ENCODE measurements at regions not wholly inside any gene's neighbourhood (a gene's known extent, or its start where the extent isn't known, plus 50 kb on each side); places are given as distances from the start of the nearest gene placed in this dataset.

DNA sequence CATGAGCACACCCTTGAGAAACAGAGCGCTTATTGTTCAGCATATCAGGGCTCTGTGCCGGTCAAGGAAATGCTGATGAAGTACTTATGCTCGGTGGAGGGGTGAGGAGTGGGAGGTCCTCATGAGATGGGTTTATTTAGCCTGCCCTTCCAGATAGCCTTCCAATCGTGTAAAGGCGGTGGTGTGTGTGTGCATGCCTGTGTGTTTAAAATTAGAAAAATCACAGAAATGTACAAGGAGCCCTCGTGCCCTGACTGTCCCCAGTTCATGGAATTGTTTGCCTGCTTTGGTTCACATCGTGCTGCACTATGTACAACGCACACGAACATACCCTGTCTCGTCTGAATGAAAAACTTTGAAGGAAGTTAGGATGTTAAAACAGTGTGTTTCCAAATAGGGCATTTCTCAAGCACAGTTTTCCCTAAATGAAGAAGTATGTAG is 158.6 kb downstream of the AQP4 start:
- FAIRE-seq (no peak), ATAC-seq (peak; percentile 66 to 81 (median 76)), DNase-seq (peak in 2 of 6 donors; percentile 16)
- Histone ChIP-seq H3K27ac (no peak overlapping the region), H3K9me3 (no peaks in the 10 kb centered on the region), H3K4me3 (no peak overlapping the region), H3K27me3 (no peaks in the 10 kb centered on the region), H3K36me3 (no peaks in the 10 kb centered on the region), H3K4me1 (no peaks in the 10 kb centered on the region)
- WGBS, 2 donors, result 19 to 23% methylated on average over 10 of the region's 10 CpGs
- intact Hi-C loops (cut with DNase I), result no loop called here
- TF ChIP-seq, protein P1, sequence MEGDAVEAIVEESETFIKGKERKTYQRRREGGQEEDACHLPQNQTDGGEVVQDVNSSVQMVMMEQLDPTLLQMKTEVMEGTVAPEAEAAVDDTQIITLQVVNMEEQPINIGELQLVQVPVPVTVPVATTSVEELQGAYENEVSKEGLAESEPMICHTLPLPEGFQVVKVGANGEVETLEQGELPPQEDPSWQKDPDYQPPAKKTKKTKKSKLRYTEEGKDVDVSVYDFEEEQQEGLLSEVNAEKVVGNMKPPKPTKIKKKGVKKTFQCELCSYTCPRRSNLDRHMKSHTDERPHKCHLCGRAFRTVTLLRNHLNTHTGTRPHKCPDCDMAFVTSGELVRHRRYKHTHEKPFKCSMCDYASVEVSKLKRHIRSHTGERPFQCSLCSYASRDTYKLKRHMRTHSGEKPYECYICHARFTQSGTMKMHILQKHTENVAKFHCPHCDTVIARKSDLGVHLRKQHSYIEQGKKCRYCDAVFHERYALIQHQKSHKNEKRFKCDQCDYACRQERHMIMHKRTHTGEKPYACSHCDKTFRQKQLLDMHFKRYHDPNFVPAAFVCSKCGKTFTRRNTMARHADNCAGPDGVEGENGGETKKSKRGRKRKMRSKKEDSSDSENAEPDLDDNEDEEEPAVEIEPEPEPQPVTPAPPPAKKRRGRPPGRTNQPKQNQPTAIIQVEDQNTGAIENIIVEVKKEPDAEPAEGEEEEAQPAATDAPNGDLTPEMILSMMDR (IDR thresholded peaks at IDR 0.05), result no peak

DNA sequence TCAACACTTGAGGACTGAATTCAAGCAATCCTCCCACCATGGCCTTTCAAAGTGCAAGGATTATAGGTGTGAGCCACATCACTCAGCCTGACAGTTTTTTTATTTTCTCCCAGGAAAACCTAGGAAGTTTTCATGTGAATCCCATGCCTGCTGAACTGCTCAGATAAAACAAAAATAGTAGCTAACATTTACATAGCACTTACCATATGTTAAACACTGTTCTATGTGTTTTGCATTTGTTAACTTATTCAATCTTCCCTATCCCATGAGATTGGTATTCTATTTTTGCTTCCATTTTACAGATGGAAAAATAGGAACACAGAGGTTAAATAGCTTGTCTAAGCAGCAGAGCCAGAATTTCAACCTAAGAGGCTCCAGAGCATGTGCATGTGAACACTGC is 157.4 kb upstream of the KCTD1 start:
- Histone ChIP-seq H3K4me1 (no peaks in the 10 kb centered on the region), H3K4me3 (no peak overlapping the region), H3K36me3 (no peaks in the 10 kb centered on the region), H3K27me3 (no peaks in the 10 kb centered on the region), H3K9me3 (no peaks in the 10 kb centered on the region), H3K27ac (no peak overlapping the region)
- no peak for FAIRE-seq
- TF ChIP-seq, protein P1 (IDR thresholded peaks at IDR 0.05), result no peak
- intact Hi-C loops (cut with DNase I), result no loop called here
- no peak for ATAC-seq
- DNase-seq, result no peak

DNA sequence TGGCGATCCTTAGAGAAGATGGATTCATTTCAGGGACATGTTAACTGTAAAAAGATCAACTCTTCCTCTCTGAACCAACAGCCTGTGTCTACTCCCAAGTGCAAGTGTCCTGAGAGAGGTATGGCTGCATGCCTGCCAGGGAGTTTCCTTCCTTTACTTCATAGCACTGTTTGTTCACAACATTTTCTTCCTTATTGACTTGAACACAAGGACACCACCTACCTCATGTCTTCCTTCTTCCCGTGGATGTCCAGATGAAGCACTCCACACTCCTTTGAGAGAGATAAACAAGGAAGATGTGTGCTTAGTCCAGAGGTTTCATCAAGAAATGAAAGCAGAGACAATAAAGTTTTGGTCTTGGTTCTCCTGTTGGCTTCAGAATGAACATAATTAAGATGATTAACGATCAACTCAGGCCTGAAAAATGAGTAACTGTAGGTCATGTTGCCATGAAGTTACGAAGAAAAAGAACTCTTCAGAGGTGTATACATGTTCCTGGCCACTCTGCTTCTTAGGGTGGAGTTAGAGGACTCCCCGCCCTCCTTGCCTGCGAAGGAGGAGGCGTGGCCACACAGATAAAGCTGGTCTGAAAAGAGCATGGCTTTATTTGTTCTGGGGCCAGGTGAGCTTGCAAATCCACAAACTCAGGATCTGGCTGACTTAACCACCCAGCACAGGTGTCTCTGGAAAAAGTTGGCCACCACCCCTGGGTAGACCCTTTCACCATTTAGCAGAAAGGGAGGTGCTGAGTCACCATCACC is 155.0 kb upstream of the KCTD1 start:
- 56 to 61% methylated on average over 7 of the region's 7 CpGs for WGBS, 2 donors

DNA sequence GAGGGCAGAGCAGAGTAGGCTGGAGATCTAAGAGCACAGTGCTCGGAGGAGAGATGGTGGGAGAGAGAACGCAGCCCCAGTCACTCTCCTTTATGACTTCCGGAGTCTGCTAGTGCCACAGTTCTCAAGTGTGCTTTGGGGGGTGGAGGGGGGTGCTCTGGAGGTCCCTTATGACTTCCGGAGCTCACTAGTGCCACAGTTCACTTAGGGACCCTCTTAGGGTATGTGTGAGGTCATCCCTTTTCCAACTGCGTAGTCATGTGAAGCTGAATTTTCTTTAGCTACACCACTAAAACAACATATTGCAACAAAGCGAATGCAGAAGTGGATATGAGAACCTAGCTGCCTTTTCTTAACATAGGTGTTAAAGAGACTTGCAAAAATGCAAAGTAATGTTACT is 153.7 kb upstream of the KCTD1 start:
- intact Hi-C loops (cut with DNase I), result no loop called here
- no peak for ATAC-seq
- no peak for DNase-seq

More for the DNA sequence above, 155.0 kb upstream of the KCTD1 start:
- Histone ChIP-seq H3K9me3 (no peaks in the 10 kb centered on the region), H3K27me3 (no peaks in the 10 kb centered on the region), H3K27ac (no peak overlapping the region), H3K36me3 (no peaks in the 10 kb centered on the region), H3K4me3 (no peak overlapping the region), H3K4me1 (no peaks in the 10 kb centered on the region)
- TF ChIP-seq, protein P1 (IDR thresholded peaks at IDR 0.05), result no peak
- DNase-seq, result no peak
- intact Hi-C loops (cut with DNase I), result no loop called here
- no peak for FAIRE-seq
- ATAC-seq, result peak in 3 of 4 donors; percentile 38 to 77 (median 72)

DNA sequence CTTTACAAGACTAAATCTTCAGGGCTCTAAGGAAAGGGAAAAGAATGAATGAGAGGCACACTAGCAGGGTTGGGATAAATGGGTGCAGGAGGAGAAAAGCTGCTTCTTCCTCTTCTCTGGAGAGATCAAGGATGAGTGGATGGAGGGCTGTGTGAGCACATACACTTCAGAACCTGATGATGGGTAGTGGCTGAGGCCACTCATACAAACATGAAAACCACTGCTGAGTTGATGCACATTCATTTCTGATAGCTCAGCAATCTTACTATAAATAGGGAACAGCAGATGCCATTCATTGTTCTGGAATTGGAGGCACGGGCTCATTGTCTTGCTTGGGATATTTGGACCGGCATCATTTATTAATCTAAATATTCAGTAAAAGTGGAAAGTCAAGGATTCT is 152.4 kb upstream of the KCTD1 start:
- H3K4me1 ChIP-seq, result no peaks in the 10 kb centered on the region
- H3K27me3 ChIP-seq, result no peaks in the 10 kb centered on the region
- no peak for DNase-seq
- H3K36me3 ChIP-seq, result no peaks in the 10 kb centered on the region
- 94 to 95% methylated on average over 2 of the region's 2 CpGs for WGBS, 2 donors
- no peak for ATAC-seq
- H3K9me3 ChIP-seq, result no peaks in the 10 kb centered on the region
- H3K4me3 ChIP-seq, result no peak overlapping the region
- intact Hi-C loops (cut with DNase I), result no loop called here
- FAIRE-seq, result no peak
- TF ChIP-seq, protein P1 (IDR thresholded peaks at IDR 0.05), result no peak
- H3K27ac ChIP-seq, result no peak overlapping the region

More for the DNA sequence above, 153.7 kb upstream of the KCTD1 start:
- no peak for FAIRE-seq
- Histone ChIP-seq H3K27ac (no peak overlapping the region), H3K4me1 (no peaks in the 10 kb centered on the region), H3K36me3 (no peaks in the 10 kb centered on the region), H3K4me3 (no peak overlapping the region), H3K9me3 (no peaks in the 10 kb centered on the region), H3K27me3 (no peaks in the 10 kb centered on the region)
- TF ChIP-seq, protein P1 (IDR thresholded peaks at IDR 0.05), result no peak
- whole genome bisulfite sequencing, 2 donors, result 79 to 84% methylated on average over 6 of the region's 6 CpGs

Measured in pancreas (tissue), 10 donors.